NCI-H2029 treated with DMSO at 0.1 percent for 48 hours (cell line): ENCODE measurements at regions not wholly inside any gene's neighbourhood (a gene's known extent, or its start where the extent isn't known, plus 50 kb on each side); places are given as distances from the start of the nearest gene placed in this dataset.
A peak's percentile ranks its signal among the peaks of the same experiment; 100 is the strongest.
"Not testable (repeated sequence)": the region's sequence is repeated elsewhere in the genome, so short reads cannot be mapped to it uniquely, and the experiment has no call there.

ENCODE experiments used
- DNase-seq: peaks from one replicate; lab custom pipeline; 2025; lab: John Stamatoyannopoulos, UW

DNA sequence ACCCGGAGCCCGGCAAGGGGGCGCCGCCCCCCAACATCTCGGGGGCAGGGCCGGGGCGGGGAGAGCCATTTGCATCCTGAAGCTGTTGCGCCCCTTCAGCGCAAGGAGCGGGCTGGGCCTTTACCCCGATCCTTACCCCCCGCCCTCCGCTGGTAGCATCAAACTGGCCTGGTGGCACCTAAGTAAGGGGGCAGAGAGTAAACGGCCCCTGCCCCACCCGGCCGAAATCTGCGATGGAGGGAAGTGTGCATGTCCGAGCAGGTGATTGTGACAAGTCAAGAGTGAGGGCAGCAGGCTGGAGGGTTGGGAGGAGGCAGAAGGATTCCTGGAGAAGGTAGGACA is 101.2 kb downstream of the ESM1 start:
- DNase-seq: no peak

DNA sequence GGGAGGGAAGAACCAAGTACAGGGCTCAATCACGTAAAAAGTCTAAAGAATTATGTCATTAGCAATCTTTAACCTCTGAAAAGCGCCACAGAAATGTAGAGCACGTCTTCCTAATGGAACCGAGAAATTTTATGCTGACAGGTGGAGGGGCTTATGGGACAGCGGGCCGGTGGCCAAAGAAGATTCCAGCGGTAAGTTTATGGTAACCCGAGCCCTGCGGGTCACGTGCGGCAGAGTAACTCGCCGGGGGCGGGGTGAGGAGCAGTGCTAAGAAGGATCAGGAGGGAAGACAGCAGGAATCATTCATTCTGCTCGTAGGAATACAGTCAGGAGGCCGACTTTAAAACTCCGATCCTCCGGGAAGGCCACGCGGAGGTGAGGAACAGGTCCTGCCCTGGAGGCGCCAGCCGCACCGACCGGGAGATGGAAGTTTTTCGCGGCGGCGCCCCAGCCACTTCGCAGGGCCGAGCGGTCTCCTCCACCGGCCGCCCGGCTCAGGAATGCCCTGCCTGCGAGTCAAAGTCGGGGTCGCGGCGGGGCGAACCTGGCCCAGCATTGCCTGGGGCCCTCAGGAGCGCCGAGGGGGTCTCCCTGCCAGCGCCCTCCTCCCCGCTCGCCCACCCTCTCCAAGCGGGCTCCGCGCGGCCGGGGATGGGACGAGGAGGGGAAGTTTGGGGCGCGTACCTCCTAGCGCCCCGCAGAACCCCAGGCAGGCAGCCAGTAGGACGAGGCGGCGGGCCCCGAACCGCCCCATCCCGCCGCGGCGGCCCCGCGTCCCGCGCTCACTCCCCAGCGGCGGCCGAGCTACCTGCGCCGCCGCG is 101.8 kb downstream of the ESM1 start:
- DNase-seq: no peak

GRCh38 chr5:54882841-54883240 is 102.6 kb downstream of the ESM1 start:
- DNase-seq: no peak

DNA sequence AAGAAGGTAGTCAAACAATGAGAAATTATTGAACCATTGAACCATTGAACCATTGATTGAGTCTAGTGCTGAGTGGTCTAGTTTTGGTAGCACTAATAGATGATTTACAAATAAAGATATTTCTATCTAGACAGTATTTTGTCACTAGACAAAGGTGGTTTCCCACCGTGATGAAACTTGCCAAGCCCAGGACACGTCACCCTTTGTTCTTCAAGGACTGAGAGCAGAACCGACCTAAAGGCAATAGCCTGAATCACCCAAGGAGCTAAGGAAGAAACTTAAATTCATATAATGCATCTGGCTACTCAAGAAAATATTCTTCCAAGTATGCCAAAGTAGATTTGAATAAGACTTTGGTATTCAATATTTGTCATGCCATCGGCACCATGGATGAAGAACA is 103.3 kb downstream of the ESM1 start:
- DNase-seq: no peak

GRCh38 chr5:54881286-54882005 is 103.9 kb downstream of the ESM1 start:
- no peak for DNase-seq

- DNase-seq: no peak
Measured at GRCh38 chr5:54876976-54877375, 108.4 kb downstream of the ESM1 start.

GRCh38 chr5:54876556-54876955 is 108.8 kb downstream of the ESM1 start:
- DNase-seq: no peak

DNA sequence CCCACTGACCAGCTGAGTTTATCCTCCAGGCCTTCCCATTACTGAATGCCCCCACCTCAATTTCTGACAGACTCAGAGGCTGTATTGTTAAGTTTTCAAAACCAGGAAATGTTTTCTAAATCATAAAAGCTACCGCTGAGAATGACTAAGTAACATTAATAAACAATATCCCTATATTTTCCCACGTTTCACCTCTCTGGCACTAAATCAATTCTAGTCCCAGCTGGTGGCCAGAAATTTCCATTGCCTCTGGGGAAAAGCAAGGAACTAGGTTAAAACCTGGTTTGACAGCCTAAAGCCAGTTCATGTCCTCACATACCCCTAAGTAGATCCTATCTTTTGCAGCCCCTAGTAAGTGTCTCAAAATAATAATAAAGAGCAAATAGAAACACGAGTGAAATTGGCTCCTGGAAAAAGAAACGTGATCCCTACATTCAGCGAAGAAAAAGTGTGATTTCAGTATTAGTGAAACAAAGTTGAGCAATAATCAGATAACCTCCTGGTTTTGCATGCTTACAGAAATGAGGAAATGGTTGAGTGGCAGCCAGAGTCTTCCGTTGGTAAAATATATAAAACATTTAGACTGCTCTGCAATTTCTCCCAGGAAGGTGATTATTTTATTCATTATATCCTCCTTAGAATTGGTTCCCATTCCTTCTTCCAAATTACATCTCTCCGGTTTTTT is 110.9 kb downstream of the ESM1 start:
- DNase-seq: no peak

DNA sequence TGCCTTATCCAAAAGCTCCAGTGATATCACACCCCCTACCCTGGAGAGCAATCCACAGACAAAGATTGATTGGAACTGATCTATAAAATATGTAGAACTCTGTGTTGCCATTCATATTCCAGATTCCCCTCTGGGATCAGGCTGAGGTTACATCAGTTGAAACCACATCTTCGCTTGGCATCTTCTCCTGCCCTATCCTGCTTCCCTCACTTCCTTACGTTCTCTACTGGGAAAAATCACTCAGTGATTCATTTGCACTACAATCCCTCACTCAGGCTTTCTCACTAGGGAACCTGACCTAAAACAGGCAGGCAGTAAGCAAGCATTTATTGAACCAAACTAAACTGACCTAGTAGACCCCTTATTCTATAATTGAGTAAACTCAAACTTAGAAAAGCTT is 111.7 kb downstream of the ESM1 start:
- DNase-seq: no peak

- no peak for DNase-seq
Measured at GRCh38 chr5:54872810-54873209, 112.6 kb downstream of the ESM1 start.

- no peak for DNase-seq
Measured at GRCh38 chr5:54870271-54870670, 115.1 kb downstream of the ESM1 start.

DNA sequence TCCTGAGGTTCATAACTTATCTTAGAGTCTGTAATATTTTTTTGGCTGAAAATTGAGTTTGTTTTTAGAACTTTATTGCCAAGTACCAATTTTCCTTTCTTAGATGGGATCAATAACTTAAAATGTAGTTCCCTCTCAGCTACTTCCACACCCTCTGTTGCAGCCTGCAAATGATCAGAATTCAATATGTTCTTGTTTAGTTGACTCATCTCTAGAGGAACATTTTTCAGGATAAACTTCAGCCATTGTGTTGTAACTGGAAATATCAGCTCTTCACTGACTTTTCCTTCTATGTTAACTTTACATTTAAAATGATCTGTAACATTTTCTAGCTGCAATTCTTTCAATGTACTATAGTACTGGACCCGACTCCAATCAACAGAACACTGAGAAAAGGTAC is 115.7 kb downstream of the ESM1 start:
- DNase-seq: no peak

- DNase-seq: no peak
Measured at GRCh38 chr5:54868511-54869483, 116.6 kb downstream of the ESM1 start.

DNA sequence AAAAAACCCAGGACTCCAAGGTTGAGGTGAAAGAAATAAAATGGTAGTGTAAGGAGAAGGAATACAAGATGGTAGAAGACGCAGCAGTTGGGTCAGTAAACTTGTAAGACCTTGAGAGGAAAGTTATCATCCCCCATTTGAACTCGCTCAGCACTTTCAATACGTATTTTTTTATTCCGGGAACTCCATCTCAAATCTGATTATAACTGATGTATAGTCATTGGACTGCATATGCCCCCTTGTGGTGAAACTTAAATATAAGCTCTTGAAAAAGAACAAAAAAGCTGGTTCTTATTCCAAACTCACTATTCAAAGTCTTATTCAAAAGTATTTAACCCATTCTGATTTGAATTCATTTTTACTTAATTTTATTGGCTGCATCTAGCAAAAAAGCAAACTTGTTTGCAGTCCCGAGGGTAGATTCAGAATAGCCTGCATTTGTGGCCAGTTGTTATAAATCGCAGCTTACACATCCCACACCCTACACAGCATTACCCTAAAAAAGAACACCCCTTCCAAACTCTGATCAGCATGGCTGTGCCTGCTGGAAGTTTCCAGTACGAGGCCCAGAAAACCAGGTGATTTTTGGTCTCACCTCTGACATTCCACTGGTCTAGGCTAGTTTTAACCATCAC is 118.0 kb downstream of the ESM1 start:
- peak; percentile 46 for DNase-seq

DNA sequence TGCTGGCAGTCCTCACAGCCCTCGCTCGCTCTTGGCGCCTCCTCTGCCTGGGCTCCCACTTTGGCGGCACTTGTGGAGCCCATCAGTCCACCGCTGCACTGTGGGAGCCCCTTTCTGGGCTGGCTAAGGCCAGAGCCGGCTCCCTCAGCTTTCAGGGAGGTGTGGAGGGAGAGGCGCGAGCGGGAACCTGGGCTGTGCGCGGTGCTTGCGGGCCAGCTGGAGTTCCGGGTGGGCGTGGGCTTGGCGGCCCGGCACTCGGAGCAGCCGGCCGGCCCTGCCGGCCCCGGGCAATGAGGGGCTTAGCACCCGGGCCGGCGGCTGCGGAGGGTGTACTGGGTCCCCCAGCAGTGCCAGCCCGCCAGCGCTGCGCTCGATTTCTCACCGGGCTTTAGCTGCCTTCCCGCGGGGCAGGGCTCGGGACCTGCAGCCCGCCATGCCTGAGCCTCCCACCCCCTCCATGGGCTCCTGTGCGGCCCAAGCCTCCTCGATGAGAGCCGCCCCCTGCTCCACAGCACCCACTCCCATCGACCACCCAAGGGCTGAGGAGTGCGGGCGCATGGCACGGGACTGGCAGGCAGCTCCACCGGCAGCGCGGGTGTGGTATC is 120.4 kb downstream of the ESM1 start:
- not testable (repeated sequence) for DNase-seq

DNA sequence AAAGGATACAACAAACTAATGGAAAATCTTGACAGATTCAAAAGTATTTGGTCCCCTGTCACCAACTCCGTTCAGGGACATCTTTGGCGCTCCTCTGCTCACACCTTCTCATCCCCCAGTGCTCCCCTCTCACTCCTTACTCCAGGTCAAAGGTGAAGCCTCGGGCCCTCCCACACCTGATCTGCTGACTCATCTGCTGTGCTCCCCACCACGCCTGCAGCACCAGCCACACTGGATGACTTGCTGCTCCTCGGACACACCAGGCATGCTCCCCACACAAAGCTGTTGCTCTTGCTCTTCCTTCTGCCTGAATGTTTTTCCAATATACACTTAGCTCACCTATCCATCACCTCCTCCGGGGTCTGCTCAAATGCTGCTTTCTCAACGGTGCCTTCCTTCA is 123.4 kb downstream of the ESM1 start:
- DNase-seq: no peak

GRCh38 chr5:54861212-54861894 is 124.0 kb downstream of the ESM1 start:
- DNase-seq: no peak

GRCh38 chr5:54860321-54860720 is 125.1 kb downstream of the ESM1 start:
- no peak for DNase-seq

- DNase-seq: no peak
Measured at GRCh38 chr5:54859316-54859715, 126.1 kb downstream of the ESM1 start.

- DNase-seq: no peak
Measured at GRCh38 chr5:54854883-54855581, 130.4 kb downstream of the ESM1 start.
